ENCODE measurements at regions not wholly inside any gene's neighbourhood (a gene's known extent, or its start where the extent isn't known, plus 50 kb on each side); places are given as distances from the start of the nearest gene placed in this dataset.
"Not testable (repeated sequence)": the region's sequence is repeated elsewhere in the genome, so short reads cannot be mapped to it uniquely, and the experiment has no call there.

- no peak for DNase-seq
These were observed 77.7 kb upstream of the TUSC1 start for GRCh38 chr9:25755951-25756350.

GRCh38 chr9:25752398-25752797, 74.2 kb upstream of the TUSC1 start:
- no peak for DNase-seq

- no peak for DNase-seq
These were observed 64.0 kb upstream of the TUSC1 start for GRCh38 chr9:25742256-25742655.

- DNase-seq, result no peak
These were observed 55.2 kb upstream of the TUSC1 start for GRCh38 chr9:25733336-25733982.

- DNase-seq, result not testable (repeated sequence)
These were observed 53.9 kb upstream of the TUSC1 start for GRCh38 chr9:25731895-25732794.
